Transverse colon (tissue), 4 donors: ENCODE measurements at regions not wholly inside any gene's neighbourhood (a gene's known extent, or its start where the extent isn't known, plus 50 kb on each side); places are given as distances from the start of the nearest gene placed in this dataset.

ENCODE experiments used
- DNase-seq: peaks from one replicate; pipeline ENCODE4 v3.0.0-alpha.2; 2019
- H3K27ac ChIP-seq, 4 donors: fragments of 200-600 bp; sonication (generic); 2 replicates each; pipeline ENCODE4 v1.5.1; 2016 to 2018; ENCODE audit warnings: inconsistent platforms in 4 of 4
- H3K27me3 ChIP-seq: fragments of 200-600 bp; sonication (generic); 2 replicates; pipeline ENCODE4 v1.5.1; 2017; ENCODE audit warnings: inconsistent platforms
- H3K36me3 ChIP-seq, 4 donors: fragments of 200-600 bp; sonication (generic); 2 replicates each; pipeline ENCODE4 v1.5.1; 2017 to 2019; ENCODE audit warnings: inconsistent platforms in 4 of 4
- H3K4me1 ChIP-seq, 4 donors: fragments of 200-600 bp; sonication (generic); 2 replicates each; pipeline ENCODE4 v1.5.1; 2017 to 2020; ENCODE audit warnings: inconsistent platforms in 4 of 4
- H3K4me3 ChIP-seq, 4 donors: fragments of 200-600 bp; sonication (generic); 1 replicate in 1 of 4; 2 replicates in 3 of 4; pipeline versions ENCODE4 v1.5.1 to v1.6.1; 2017 to 2019; ENCODE audit warnings: inconsistent platforms in 4 of 4
- H3K9me3 ChIP-seq, 2 donors: fragments of 200-600 bp; sonication (generic); 2 replicates each; pipeline ENCODE4 v1.5.1; 2017 to 2019; ENCODE audit warnings: inconsistent platforms in 2 of 2
- CTCF ChIP-seq, 5 experiments: fragments of 200-600 bp in 3 of 5; fragments of 450-650 bp in 2 of 5; sonication (generic) in 3 of 5; IDR thresholded peaks; 1 replicate in 2 of 5; 2 replicates in 3 of 5; pipeline ENCODE4 v1.5.1; 2016 to 2017; ENCODE audit warnings: antibody characterized with exemption in 5 of 5, inconsistent platforms in 3 of 5, mild to moderate bottlenecking in 2 of 5, moderate library complexity in 1 of 5
- EP300 ChIP-seq: sonication (generic); formaldehyde crosslinking; IDR thresholded peaks from one replicate; pipeline ENCODE4 v1.6.1; 2017; ENCODE audit warnings: antibody characterized with exemption, low read depth
- POLR2A ChIP-seq: fragments of 450-650 bp; IDR thresholded peaks from one replicate; pipeline ENCODE4 v1.6.1; 2016; ENCODE audit warnings: antibody characterized with exemption, mild to moderate bottlenecking, moderate library complexity
- POLR2AphosphoS5 ChIP-seq, 3 donors: sonication (generic); formaldehyde crosslinking; IDR thresholded peaks; one replicate each; pipeline ENCODE4 v1.6.1; 2016; ENCODE audit warnings: antibody characterized with exemption in 3 of 3
- WGBS, 2 donors: methylation state at CpG; one replicate each; pipeline ENCODE4 v1.1.5; 2018; ENCODE audit warnings: low coverage in 1 of 2; 5-methylcytosine and 5-hydroxymethylcytosine counted together
- in situ Hi-C, 4 donors: fragments of 200-750 bp; cut with MboI; loops; one replicate each; pipeline versions ENCODE4 v1.15.0 to v1.15.1; 2017; ENCODE audit warnings: low sequenced_read_pairs in 3 of 4, low pct_ligation_motif_present in 1 of 4, low pct_unique_long_range_greater_than_20kb in 1 of 4
- intact Hi-C: fragments of 100-400 bp; cut with DNase I; formaldehyde crosslinking; loops from one replicate; pipeline ENCODE4 v1.15.1; 2023; ENCODE audit warnings: low total_unique reads

GRCh38 chr10:128568491-128568890 lies 442.3 kb upstream of the MKI67 start:
- in situ Hi-C loops (no loop called here), intact Hi-C loops (no loop called here)
- Histone ChIP-seq H3K27me3 (peaks cover 2% of the 10 kb centered on the region), H3K4me3 (no peak overlapping the region), H3K9me3 (no peaks in the 10 kb centered on the region), H3K27ac (no peak overlapping the region), H3K36me3 (no peaks in the 10 kb centered on the region), H3K4me1 (no peaks in the 10 kb centered on the region)
- 92% methylated on average over 13 of the region's 13 CpGs; no CpG with 5 or more reads in 1 of the 2 donors for WGBS, 2 donors
- no peak for DNase-seq
- TF ChIP-seq CTCF (IDR thresholded peaks at IDR 0.05), result no peak
- TF ChIP-seq POLR2AphosphoS5 (IDR thresholded peaks at IDR 0.05), result no peak
- TF ChIP-seq EP300, result no peak
- TF ChIP-seq POLR2A, result no peak

GRCh38 chr10:128568990-128569945 lies 443.0 kb upstream of the MKI67 start:
- in situ Hi-C loops (no loop called here), intact Hi-C loops (no loop called here)
- 83 to 98% methylated on average over 8 to 24 of the region's 24 CpGs for WGBS, 2 donors
- no peaks in the 10 kb centered on the region for H3K9me3 ChIP-seq
- peaks cover 2% of the 10 kb centered on the region for H3K27me3 ChIP-seq
- TF ChIP-seq EP300, result no peak
- TF ChIP-seq POLR2A, result no peak
- TF ChIP-seq POLR2AphosphoS5 (IDR thresholded peaks at IDR 0.05), result no peak
- no peak for TF ChIP-seq CTCF (IDR thresholded peaks at IDR 0.05)
- H3K27ac ChIP-seq, result no peak overlapping the region
- H3K36me3 ChIP-seq, result no peaks in the 10 kb centered on the region
- H3K4me3 ChIP-seq, result no peak overlapping the region
- H3K4me1 ChIP-seq, result no peaks in the 10 kb centered on the region
- DNase-seq, result no peak

- intact Hi-C loops, result no loop called here
- Histone ChIP-seq H3K27ac (no peak overlapping the region), H3K27me3 (peaks cover 2% of the 10 kb centered on the region), H3K36me3 (no peaks in the 10 kb centered on the region), H3K4me3 (no peak overlapping the region), H3K9me3 (no peaks in the 10 kb centered on the region), H3K4me1 (no peaks in the 10 kb centered on the region)
- no peak for TF ChIP-seq POLR2A
- no peak for TF ChIP-seq POLR2AphosphoS5 (IDR thresholded peaks at IDR 0.05)
- TF ChIP-seq EP300, result no peak
- no peak for TF ChIP-seq CTCF (IDR thresholded peaks at IDR 0.05)
- DNase-seq, result no peak
- in situ Hi-C loops, result no loop called here
- 85% methylated on average over 12 of the region's 12 CpGs; no CpG with 5 or more reads in 1 of the 2 donors for WGBS, 2 donors
Observed at GRCh38 chr10:128570319-128570995, 444.2 kb upstream of the MKI67 start.

- DNase-seq, result no peak
- Histone ChIP-seq H3K4me3 (no peak overlapping the region), H3K4me1 (no peaks in the 10 kb centered on the region), H3K9me3 (no peaks in the 10 kb centered on the region), H3K36me3 (no peaks in the 10 kb centered on the region), H3K27ac (no peak overlapping the region), H3K27me3 (peaks cover 2% of the 10 kb centered on the region)
- no peak for TF ChIP-seq POLR2AphosphoS5 (IDR thresholded peaks at IDR 0.05)
- no peak for TF ChIP-seq CTCF (IDR thresholded peaks at IDR 0.05)
- TF ChIP-seq POLR2A, result no peak
- TF ChIP-seq EP300, result no peak
- in situ Hi-C loops, result no loop called here
- intact Hi-C loops, result no loop called here
- 95% methylated on average over 4 of the region's 4 CpGs; no CpG with 5 or more reads in 1 of the 2 donors for WGBS, 2 donors
Observed at GRCh38 chr10:128571071-128571470, 444.8 kb upstream of the MKI67 start.
